Right atrium auricular region (tissue), 2 donors: ENCODE measurements at regions not wholly inside any gene's neighbourhood (a gene's known extent, or its start where the extent isn't known, plus 50 kb on each side); places are given as distances from the start of the nearest gene placed in this dataset.

Experiments used
- DNase-seq: peaks from one replicate; pipeline ENCODE4 v3.0.0-alpha.2; 2019; ENCODE audit warnings: low spot score
- H3K27ac ChIP-seq, 2 donors: fragments of 200-600 bp; sonication (generic); 1 replicate in 1 of 2; 2 replicates in 1 of 2; pipeline ENCODE4 v1.5.1; 2016 to 2019
- H3K27me3 ChIP-seq, 2 donors: fragments of 200-600 bp; sonication (generic); one replicate each; pipeline versions ENCODE4 v1.5.1 to v1.6.0; 2017 to 2019
- H3K36me3 ChIP-seq: fragments of 200-600 bp; sonication (generic); one replicate; pipeline ENCODE4 v1.5.1; 2016
- H3K4me1 ChIP-seq, 2 donors: fragments of 200-600 bp; sonication (generic); one replicate each; pipeline versions ENCODE4 v1.5.1 to v1.6.0; 2017 to 2019
- H3K4me3 ChIP-seq, 2 donors: fragments of 200-600 bp; sonication (generic); 1 replicate in 1 of 2; 2 replicates in 1 of 2; pipeline ENCODE4 v1.5.1; 2017 to 2019; ENCODE audit warnings: mild to moderate bottlenecking in 1 of 2, moderate library complexity in 1 of 2
- H3K9me3 ChIP-seq, 2 donors: fragments of 200-600 bp; sonication (generic); one replicate each; pipeline ENCODE4 v1.5.1; 2019
- CTCF ChIP-seq, 2 donors: fragments of 200-600 bp; sonication (generic); IDR thresholded peaks; one replicate each; pipeline ENCODE4 v1.5.1; 2019; ENCODE audit warnings: antibody characterized with exemption in 2 of 2

GRCh38 chr1:30263888-30264671, 459.3 kb downstream of the MATN1 start:
- no peaks in the 10 kb centered on the region for H3K27me3 ChIP-seq
- H3K9me3 ChIP-seq = no peaks in the 10 kb centered on the region
- no peak overlapping the region for H3K4me3 ChIP-seq
- DNase-seq = no peak
- no peaks in the 10 kb centered on the region for H3K36me3 ChIP-seq
- no peak overlapping the region for H3K27ac ChIP-seq
- no peak for TF ChIP-seq CTCF (IDR thresholded peaks at IDR 0.05)
- H3K4me1 ChIP-seq = no peaks in the 10 kb centered on the region

GRCh38 chr1:30263405-30263804, 460.0 kb downstream of the MATN1 start:
- Histone ChIP-seq H3K36me3 (no peaks in the 10 kb centered on the region), H3K27me3 (no peaks in the 10 kb centered on the region), H3K4me1 (no peaks in the 10 kb centered on the region), H3K4me3 (no peak overlapping the region), H3K27ac (no peak overlapping the region), H3K9me3 (no peaks in the 10 kb centered on the region)
- no peak for TF ChIP-seq CTCF (IDR thresholded peaks at IDR 0.05)
- no peak for DNase-seq

GRCh38 chr1:30262158-30262557, 461.2 kb downstream of the MATN1 start:
- DNase-seq = no peak
- Histone ChIP-seq H3K27ac (no peak overlapping the region), H3K4me1 (no peaks in the 10 kb centered on the region), H3K4me3 (no peak overlapping the region), H3K27me3 (no peaks in the 10 kb centered on the region), H3K9me3 (no peaks in the 10 kb centered on the region), H3K36me3 (no peaks in the 10 kb centered on the region)
- TF ChIP-seq CTCF (IDR thresholded peaks at IDR 0.05) = no peak

GRCh38 chr1:30260318-30260717, 463.1 kb downstream of the MATN1 start:
- Histone ChIP-seq H3K27me3 (no peaks in the 10 kb centered on the region), H3K27ac (no peak overlapping the region), H3K4me1 (no peaks in the 10 kb centered on the region), H3K4me3 (no peak overlapping the region), H3K9me3 (no peaks in the 10 kb centered on the region), H3K36me3 (no peaks in the 10 kb centered on the region)
- no peak for TF ChIP-seq CTCF (IDR thresholded peaks at IDR 0.05)
- no peak for DNase-seq

GRCh38 chr1:30259631-30260030, 463.8 kb downstream of the MATN1 start:
- no peaks in the 10 kb centered on the region for H3K4me1 ChIP-seq
- no peaks in the 10 kb centered on the region for H3K36me3 ChIP-seq
- H3K27ac ChIP-seq = no peak overlapping the region
- DNase-seq = no peak
- no peaks in the 10 kb centered on the region for H3K27me3 ChIP-seq
- TF ChIP-seq CTCF (IDR thresholded peaks at IDR 0.05) = no peak
- H3K9me3 ChIP-seq = no peaks in the 10 kb centered on the region
- no peak overlapping the region for H3K4me3 ChIP-seq

GRCh38 chr1:30258876-30259275, 464.5 kb downstream of the MATN1 start:
- Histone ChIP-seq H3K36me3 (no peaks in the 10 kb centered on the region), H3K27me3 (no peaks in the 10 kb centered on the region), H3K4me1 (no peaks in the 10 kb centered on the region), H3K27ac (no peak overlapping the region), H3K4me3 (no peak overlapping the region), H3K9me3 (no peaks in the 10 kb centered on the region)
- no peak for DNase-seq
- no peak for TF ChIP-seq CTCF (IDR thresholded peaks at IDR 0.05)
